GM18861 (cell line): ENCODE measurements at regions not wholly inside any gene's neighbourhood (a gene's known extent, or its start where the extent isn't known, plus 50 kb on each side); places are given as distances from the start of the nearest gene placed in this dataset.

Experiments used
- ATAC-seq: cut with Tn5 transposase; IDR thresholded peaks from one replicate; pipeline ENCODE4 v1.9.1; 2021; ENCODE audit not compliant: unreplicated experiment

DNA sequence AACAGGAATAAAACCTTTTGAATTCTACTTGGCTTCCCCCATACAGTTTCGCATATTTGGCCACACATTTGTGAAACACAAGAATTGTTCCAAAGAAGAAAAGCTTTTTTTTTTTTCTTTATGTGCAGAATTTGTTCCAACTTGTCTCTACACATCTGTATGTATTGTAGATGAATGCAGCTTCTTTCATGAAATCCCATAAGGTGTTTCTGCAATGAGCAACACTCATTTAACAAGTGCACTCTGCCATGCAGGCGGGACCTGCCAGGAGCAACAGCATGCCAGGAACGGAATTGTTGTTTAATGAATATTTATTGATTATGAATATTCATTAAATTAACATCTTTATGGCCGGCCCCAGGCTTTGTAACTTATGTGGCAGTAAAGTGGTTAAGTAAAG is 1075.0 kb downstream of the TTLL7 start:
- no peak for ATAC-seq

DNA sequence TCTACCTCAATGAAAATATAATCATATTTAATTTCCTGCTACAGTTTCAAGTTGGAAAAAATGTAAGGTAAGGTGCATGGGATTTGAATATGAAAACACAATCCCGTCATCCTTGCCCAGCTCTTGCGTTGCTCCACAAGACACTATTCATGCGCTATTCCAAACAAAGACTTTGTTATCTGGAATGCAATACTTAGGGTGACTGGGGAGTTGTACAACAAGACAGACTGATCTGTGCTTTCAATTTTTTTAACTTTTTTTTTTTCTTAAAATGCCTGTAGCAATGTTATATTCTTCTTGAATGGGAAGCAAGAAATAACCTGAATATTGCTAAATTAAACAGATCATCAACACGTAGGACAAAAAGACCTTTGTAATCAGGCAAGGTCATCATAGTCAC is 1077.2 kb downstream of the TTLL7 start:
- no peak for ATAC-seq

DNA sequence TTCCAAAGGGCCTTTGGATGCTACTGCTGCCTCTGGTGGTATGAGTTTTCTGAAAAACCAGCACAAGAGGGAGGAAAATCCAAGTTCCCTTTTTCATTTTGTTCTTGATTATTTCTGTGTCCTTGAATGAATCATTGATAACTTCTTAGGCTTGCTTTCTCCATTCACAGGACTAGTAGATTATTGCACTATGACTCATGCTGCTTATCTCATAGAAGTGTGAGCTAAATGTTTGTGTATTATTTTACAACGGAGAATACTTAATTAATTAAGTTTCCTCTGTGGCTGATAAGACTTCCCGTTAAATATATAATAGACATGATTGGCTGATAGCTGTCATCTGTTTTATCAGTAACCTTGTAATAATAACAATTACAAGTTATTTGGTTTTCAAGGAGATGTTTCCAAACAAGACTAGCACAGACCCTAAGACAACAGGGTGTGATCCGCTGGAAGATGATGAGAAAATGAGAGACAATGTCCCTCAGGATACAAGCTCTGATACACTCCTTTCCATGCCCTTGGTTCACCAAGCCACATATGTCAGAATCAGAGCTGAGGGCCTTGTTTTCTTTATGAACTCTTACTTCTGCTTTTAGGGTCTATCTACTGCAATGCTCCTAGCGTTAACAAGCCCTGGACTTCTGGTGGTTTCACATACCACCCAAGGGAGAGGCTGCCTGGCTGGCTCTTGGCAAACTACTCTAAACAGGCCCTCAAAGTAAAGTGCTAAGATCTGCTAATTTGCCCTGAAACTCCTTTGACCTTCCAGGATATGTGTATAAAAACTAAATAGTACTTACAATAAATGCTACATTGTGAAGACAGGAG is 1078.3 kb downstream of the TTLL7 start:
- ATAC-seq: no peak

DNA sequence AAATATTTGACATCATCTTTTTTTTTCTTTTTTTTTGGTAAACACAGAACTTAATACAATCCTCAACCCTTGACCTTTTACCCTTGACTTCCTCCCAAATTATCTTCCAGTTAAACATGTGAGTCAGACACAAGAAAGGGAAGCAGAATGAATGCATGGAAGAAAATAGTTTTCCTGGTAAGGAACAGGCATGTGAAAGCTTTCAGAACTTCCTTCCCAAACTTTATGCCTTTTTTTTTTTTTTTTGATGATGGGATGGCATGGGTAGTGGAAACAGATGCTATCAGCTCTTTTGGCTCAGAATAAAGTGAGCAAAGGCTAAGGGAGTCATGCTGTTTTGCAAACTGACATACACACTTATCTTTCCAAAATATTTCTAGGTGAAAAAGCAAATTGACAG is 1079.1 kb downstream of the TTLL7 start:
- no peak for ATAC-seq

DNA sequence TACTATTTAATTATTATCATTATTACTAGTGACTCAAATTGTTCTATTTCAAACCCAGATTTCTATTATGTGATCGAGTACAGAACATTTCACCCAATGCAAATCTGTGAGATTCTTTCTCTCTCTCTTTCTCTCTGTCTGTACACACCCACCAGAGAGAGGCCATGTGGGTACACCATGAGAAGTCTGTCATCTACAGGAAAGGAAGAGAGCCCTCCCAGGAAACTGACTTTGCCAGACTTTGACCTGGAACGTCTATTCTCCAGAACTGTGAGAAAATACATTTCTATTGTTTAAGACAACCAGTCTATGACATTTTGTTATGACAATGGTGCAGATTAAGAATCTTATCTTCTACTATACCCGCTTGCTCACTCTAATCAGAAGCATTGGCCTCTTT is 1091.6 kb downstream of the TTLL7 start:
- no peak for ATAC-seq

DNA sequence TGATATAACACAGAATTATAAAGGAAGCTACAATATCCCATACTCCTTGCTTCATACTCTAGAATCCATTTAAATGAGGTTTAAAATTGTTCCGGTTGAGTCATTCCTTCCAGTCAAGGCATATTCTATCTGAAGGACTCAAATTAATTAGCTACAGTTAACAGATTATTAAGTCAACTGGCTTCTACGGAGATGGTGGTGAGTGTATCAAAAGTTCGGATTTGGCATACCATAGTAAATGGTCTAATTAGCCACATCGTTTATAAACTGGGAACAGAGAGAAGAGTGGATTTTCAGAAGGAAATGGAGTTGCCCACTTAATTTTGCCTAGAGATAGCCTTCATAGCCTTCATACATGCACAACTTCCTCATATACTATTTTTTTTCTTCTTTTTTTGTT is 1095.3 kb downstream of the TTLL7 start:
- no peak for ATAC-seq

DNA sequence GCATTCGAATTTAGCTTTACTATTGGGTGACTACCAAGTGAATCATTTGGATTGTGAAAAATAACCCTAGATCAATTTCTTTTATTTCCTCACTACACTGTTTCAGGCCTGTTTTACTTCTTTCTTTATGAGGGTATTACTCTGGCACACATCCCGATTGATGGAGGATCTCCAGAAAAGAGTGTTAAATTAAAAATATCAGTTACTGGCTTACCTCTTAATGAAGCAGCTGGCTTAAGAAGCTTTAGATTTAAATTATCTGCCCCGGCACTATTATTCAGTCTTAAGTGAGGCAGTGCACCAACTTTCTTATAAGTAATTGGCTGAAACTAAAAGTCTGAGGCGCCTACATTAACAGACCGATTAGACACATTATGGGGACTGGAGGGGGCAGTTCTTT is 1097.4 kb downstream of the TTLL7 start:
- no peak for ATAC-seq

DNA sequence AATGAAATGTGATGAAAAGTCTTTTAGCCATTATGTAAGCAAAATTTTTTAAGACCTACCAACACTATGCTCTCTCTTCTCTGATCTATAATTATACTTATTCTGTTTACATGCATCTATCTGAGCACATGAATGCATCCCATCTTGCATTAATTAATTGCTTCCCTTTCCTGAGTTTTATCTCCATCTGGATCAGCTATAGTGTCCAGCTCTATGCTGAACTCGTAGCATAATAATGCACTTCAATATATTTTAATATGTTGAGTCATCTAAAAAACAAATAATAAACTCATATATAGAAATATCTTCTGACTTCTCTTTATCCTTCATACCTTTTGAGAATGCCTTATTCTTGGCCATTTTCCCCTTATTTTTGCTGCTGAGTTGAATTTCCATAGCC is 1097.8 kb downstream of the TTLL7 start:
- ATAC-seq: no peak

DNA sequence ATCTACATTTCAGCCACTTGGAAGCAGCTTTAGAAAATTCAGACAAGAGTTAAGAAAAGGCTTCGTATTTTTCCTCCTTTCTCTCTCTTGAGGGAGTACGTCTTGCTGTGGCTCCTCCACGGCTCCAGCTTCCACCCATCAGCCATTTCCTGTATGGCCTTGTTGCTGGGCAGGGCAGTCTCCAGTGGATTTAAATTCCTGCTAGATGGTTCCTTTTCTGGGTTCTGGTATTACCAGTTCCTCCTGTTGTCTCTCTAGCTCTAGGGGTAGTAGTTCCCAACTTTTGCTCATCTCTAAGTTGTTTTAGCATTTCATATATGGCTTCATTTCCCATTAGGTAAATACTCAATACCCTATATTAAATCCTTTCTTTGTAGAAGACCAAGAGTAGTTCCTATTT is 1098.3 kb downstream of the ADGRL2 start:
- ATAC-seq: no peak

DNA sequence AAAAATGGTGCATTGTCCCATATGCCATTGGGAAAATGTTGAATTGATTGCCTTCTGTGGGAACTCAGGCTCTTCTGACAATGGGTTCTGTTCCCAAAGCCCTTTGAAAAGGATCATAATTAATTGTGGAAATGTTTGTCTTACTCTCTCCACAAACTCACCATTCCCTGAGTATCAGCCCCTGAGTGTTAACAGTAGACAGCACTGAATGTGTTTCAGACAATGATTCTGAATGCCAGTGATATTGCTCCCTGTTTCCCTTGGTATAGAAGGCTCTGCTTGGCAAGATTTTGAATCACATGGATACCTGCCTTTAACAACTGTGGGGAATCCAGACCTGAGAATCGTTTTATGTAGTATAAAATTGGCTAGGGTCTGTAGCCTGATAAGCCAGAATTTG is 1096.8 kb downstream of the ADGRL2 start:
- ATAC-seq: no peak

DNA sequence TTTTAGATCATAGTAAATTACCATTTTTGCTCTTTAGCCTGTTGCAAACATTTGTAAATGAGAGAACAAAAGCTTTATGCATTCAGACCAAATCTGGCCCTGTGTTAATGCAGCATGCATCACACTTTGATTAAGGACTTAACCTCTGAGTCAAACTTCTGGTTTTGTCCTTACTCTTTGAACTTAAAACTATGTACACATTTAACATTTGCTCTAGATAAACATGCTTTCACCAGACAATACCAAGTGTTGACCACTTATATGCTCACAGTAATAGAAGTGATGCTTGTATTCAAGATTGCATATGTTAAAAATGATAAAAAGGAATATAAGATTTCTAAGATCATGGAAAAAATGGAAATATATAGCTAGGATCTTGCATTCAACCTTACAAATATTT is 1095.3 kb downstream of the ADGRL2 start:
- no peak for ATAC-seq

DNA sequence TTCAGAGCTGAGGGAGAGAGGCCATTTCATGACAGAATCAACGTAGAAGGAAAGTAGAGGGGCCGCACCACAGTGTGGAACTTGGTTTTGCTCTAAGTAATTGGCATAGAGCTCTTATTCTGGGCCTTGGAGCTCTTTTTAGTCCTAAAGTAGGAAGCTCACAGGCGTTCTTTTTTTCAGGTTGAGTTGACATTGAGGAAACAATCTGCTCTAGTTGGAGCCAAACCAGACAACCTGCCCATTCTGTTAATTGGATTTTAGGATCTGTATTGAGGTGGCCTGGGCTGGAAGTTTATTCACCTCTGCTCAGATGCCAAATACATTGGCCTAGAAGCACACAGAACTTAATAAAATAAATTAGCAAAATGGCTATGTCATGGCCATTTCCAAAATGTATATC is 1093.9 kb downstream of the ADGRL2 start:
- ATAC-seq: no peak

DNA sequence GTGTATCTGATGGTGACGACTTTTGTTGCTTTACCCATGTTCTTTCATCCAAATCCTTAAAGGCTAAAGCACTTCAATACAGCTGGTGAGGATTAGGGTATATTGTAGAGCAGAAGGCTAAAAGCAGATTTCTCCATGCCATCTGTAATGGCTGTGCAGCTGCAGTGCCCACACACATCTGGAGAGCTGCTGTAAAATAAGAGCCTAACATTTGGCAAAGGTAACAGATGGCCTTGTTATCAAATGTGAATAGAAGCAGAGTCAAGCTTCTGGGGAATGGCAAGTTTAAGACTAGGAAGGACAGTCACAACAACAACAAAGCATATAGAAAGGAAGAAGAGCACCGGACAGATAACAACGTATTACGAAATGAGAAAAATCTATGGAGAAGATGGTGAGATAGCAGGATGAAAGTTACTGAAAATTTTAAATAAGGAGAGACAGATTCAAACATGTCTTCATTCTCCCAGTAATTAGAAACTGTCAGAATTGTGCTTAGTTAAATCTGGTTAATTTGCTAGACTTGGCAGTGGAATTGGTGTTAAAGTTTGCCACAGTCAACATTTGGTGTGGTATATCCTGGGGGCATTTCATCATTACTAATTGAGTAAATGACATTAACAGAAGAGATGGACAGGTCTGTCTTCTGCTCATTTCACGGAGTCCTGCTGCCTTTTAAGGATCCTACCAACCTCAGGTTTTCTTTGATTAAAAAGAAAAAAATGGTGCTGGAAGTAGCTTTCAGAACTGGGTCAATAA is 1093.2 kb downstream of the ADGRL2 start:
- ATAC-seq: no peak

DNA sequence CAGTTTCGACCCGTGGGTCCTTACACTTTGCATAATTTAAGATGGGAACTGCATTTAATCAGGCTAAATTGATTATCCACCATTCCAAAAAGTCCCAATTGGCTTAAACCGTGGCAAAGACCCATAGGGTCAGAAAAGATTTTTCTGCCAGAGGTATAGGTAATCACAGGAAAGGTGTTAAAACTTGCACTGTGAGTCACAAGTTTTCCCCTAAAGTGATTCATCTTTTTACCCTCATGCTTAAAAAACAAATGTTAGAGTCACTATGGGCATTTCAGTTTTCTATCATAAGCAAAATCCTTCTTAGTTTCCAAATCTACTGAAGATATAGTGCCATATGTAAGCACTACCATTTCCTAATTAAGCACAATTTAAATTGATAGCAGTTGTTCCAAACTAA is 1079.8 kb downstream of the ADGRL2 start:
- ATAC-seq: no peak

DNA sequence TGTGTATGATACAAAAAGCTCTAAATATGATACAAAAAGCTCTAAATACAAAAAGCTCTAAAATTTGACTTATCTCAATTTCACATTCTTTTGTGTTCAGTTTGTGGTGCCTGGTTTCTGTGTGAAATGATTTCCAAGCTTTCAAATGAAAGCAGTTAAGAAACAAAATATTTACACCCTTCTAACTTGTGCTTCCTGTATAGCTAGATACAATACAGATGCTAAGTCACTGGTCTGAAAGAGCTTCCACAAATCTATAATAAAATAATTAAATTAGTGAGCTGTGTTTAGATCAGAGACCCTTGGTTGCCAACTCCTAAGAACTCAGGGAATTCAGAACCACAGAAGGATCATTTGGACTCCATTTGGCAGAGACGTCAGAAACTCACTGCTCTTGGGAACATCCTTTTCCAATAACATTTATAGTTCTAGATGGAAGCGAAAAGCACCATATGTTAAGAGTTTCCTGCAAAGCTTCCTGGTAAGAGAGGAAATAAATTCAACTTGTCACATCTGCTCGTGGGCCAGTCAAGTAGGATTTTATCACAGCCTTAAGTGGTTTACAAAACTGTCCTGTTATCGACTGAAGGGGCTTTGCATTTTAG is 1079.1 kb downstream of the ADGRL2 start:
- no peak for ATAC-seq

DNA sequence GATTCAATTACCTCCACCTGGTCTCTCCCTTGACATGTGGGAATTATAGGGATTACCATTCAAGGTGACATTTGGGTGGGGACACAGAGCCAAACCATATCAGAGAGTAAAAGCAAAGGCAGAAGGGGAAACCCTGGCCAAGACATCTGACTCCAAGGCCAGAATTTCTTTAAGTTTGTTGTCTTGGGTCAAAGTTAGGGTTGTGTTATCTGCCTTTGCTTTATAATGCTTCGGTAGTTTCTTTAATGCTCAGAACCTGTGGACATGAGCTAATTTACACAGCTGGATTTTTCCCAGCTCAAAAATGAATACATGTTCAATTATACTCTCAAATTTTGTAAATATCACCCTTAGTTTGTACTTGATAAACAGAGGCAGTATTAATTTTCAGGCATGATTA is 1074.4 kb downstream of the ADGRL2 start:
- ATAC-seq: no peak

DNA sequence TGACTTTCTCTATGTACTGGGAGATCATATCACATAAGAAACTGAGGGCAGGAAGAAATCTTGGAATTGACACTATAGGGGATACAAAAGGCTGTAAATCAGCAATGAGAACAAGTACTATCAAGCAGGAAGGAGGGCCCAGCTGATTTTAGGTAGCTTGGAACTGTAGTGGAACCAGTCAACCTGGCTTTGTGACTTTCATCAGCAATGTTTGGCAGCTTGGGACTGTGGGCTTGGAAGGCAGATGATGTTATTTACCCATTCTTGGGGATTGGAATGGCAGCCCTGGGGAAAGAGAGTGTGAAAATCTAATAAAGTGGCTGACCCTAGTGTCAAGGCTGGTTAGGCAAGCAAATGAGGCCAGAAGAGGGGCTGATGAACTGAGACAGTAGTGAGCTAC is 1073.3 kb downstream of the ADGRL2 start:
- ATAC-seq: no peak

DNA sequence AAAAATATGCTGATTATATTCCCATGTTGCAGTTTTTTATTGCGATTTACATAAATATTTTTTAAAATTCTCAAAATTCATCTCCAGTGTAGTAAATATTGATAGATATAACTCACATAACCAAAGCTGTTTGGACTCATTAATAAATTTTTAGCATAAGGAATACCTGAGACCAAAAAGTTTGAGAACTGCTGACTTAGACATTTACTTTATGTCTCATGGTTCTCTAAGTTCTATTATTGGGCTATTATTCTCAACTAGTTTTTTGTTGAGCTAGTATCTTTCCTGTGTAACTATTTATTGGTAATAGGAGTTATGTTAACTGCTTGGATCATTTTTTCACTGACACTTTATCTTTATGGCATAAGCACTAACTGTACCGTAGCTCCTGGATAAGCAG is 1069.6 kb downstream of the ADGRL2 start:
- no peak for ATAC-seq

DNA sequence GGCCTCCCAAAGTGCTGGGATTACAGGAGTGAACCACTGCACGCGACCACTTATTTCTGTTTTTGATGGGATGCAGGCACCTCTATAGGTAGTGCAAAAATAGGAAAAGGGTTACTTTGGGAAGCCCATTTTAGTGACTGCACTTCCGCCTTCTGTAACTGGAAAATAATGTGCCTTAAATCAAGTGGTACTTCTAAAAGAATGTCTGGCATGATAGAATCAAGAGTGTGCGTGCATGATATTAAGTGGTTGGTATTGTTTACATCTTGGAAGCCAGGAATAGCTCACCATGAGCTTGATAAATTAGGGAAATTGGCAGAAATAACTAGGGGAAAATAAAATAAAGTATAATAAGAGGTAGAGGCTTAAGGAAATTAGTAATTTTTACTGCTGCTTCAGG is 1067.0 kb downstream of the ADGRL2 start:
- ATAC-seq: no peak

DNA sequence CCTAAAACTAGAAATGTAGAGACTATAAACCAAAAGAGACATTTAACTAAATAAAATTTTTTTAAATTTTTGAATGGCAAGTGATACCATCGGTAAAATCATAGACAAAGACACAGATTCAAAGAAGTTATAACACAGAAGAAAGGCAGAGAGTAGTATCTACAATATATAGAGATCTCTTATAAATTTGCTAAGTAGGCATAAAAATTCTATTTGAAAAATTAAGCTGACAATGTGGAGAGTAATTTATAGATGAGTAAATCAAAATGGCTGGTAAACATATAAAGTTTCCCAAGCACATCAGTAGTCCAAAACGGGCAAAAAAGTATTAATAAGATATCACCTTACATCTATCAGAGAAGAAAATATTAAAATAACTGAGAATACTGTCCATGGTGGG is 1061.0 kb downstream of the ADGRL2 start:
- no peak for ATAC-seq

DNA sequence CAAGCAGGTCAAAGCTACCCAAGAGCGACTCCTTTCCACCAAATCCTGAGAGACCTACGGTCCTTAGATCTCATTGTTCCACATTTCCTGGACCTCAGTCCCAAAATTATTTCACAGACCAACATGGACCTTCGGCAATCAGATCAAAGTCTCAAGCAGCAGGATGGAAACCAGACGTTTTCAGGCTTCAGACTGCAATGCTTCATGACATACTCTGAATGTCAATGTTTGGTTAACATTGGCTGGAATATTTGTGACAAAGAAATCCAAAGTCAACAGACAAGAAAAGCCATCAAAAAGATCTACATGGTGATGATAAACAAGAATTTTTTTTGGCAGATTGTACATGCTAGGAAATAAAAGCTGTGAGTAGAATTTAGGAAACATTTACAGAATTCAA is 1057.3 kb downstream of the ADGRL2 start:
- no peak for ATAC-seq

DNA sequence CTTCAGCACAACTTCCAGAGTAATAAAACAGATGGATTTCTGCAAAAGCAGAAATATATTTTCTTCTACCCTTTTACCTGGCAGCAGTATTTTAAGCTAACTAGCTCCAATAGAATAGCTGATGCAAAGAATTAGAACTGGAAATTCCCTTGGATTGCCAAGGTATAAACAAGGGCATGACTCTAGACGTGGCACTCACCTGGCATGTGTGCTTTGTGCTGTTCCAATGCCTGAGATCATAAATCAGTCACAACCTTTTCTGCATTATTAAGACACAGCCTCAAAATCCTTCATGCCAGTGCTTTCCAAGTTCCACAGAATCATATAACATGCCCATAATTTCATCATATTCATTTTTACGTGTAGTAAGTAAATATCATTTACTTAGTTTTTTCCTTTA is 1048.7 kb downstream of the ADGRL2 start:
- ATAC-seq: no peak
